ENCODE measurements at regions not wholly inside any gene's neighbourhood (a gene's known extent, or its start where the extent isn't known, plus 50 kb on each side); places are given as distances from the start of the nearest gene placed in this dataset.

DNA sequence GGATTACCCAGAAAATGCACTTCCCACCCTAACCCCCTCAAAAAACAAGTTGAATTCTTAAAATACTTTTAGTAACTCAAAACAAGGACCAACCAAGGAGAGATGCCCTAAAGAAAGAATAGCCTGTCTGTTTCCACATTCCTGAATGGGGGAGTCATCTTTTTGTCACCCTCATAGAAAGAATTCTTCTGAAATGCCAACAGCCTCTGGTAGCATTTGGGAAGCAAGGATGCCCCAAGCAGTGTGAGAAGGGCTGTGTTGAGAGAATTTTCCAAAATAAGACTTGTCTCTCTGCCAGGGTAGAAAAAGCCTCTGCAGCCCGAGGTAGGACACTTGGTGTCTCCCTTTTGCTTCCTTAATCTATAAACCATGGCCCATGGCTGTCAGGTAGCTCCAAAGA lies 173.1 kb upstream of the VCX3A start:
- TF ChIP-seq TAF1 (IDR thresholded peaks at IDR 0.05; ENCODE audit: low read depth, low read length) = no peak
- TF ChIP-seq POLR2A (IDR thresholded peaks at IDR 0.05; ENCODE audit: low read depth, low read length) = no peak
- no peak for TF ChIP-seq SPI1 (IDR thresholded peaks at IDR 0.05; ENCODE audit: low read depth, low read length)
- no peak for TF ChIP-seq POLR2AphosphoS5 (IDR thresholded peaks at IDR 0.05; ENCODE audit: low read depth, low read length)
- no peak for TF ChIP-seq PAX5 (IDR thresholded peaks at IDR 0.05; ENCODE audit: insufficient read depth, low read length, severe bottlenecking)
- no peak for TF ChIP-seq POU2F2 (IDR thresholded peaks at IDR 0.05; ENCODE audit: low read depth, low read length)

All from GM12891 (cell line).